ENCODE measurements at regions not wholly inside any gene's neighbourhood (a gene's known extent, or its start where the extent isn't known, plus 50 kb on each side); places are given as distances from the start of the nearest gene placed in this dataset.

DNA sequence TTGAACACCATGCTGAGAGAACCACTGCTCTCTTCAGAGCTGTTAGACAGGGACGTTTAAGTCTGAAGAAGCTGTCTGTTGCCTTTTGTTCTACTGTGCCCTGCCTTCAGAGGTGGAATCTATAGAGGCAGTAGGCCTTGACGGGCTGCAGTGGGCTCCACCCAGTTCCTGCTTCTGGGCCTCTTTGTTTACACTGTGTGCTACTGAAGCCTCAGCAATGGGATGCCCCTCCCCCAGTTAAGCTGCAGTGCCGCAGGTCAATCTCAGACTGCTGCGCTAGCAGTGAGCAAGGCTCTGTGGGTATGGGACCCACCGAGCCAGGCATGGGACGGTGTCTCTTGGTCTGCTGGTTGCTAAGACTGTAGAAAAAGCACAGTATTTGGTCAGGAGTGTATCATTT is 162.3 kb upstream of the NXPH2 start:
- TF ChIP-seq CTCF (IDR thresholded peaks at IDR 0.05; ENCODE audit: low read depth, low read length): no peak
- no peak for TF ChIP-seq POLR2A (IDR thresholded peaks at IDR 0.05; ENCODE audit: extremely low read depth, insufficient read length)

Data from NB4 (cell line).